ENCODE measurements at regions not wholly inside any gene's neighbourhood (a gene's known extent, or its start where the extent isn't known, plus 50 kb on each side); places are given as distances from the start of the nearest gene placed in this dataset.

DNA sequence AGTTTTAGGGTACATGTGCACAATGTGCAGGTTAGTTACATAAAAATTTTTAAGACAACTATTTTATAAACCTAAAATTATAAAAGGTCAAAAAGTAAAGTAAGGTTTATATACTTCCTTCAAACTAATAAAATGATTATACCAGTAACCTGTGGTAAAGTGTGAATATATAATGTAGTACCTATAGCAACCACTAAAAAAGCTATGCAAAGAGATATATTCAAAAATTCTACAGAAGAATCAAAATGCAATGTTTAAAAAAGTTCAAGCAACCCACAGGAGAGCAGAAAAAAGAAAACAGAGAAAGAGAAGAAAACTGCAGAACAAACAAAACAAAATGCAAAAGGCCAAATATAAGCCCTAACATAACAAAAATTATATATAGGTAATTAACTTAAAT is 379.5 kb upstream of the GALNTL6 start:
- no peak for TF ChIP-seq EZH2 (IDR thresholded peaks at IDR 0.05; ENCODE audit: insufficient read depth, poor library complexity, severe bottlenecking)
- TF ChIP-seq EZH2phosphoT487 (IDR thresholded peaks at IDR 0.05; ENCODE audit: insufficient read depth, low read depth) = no peak

All from GM23248 (cell line).